HG02642 (cell line): ENCODE measurements at regions not wholly inside any gene's neighbourhood (a gene's known extent, or its start where the extent isn't known, plus 50 kb on each side); places are given as distances from the start of the nearest gene placed in this dataset.
"Not testable (repeated sequence)": the region's sequence is repeated elsewhere in the genome, so short reads cannot be mapped to it uniquely, and the experiment has no call there.

Experiments
- ATAC-seq: cut with Tn5 transposase; IDR thresholded peaks from one replicate; pipeline ENCODE4 v1.9.1; 2021; ENCODE audit warnings: mild to moderate bottlenecking; ENCODE audit not compliant: unreplicated experiment, poor library complexity

DNA sequence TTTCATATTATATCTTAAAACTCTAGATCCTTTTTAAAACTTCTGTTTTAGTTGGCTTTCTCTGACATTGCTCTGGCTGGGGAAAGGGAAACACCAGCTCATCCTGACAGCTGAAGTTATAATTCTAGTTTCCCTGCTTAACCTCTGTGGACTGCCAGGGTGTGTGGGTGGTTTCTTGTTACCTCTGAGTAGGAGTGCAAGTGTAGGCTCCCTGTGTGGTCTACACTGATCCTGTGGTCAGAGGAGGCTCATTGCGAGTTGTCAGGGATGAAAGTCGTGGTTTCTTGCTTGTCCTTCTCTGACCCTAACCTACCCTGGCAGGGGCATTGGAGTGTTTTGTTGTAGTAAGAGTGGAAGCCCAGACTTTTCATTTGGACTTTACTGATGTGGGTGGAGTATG, 221.0 kb downstream of the UTP18 start:
- ATAC-seq = no peak

DNA sequence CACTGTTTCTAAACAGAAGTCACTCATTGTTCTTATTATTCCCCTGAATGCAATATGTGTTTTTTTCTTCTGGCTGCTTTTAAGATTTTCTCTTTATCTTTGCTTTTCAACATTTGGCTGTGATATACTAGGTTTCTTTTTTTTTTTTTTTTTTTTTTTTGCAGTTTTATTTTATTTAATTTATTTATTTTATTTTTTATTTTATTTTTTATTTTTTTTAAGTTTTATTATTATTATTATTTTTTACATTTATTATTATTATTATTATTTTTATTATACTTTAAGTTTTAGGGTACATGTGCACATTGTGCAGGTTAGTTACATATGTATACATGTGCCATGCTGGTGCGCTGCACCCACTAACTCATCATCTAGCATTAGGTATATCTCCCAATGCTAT, 221.9 kb downstream of the UTP18 start:
- not testable (repeated sequence) for ATAC-seq

DNA sequence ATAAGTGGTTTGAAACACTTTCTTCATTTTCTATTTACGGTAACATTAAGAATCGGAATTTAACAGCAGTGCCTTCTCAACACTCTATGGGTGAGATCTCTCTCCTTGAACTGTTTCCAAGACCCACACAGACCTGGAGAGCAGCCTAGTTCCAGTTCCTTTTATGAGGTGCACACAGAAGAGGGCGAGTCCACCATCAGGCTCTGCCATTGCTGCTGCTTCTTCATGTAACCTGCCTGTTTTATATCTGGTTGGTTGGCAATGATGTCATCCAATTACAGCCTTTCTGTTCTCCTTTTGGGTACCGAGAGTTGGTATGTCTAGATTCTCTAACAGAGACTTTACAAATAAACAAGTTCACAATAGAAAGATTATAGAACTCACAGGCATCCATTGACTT, 225.7 kb downstream of the UTP18 start:
- no peak for ATAC-seq

- no peak for ATAC-seq
Observed at GRCh38 chr17:51486885-51487520, 226.7 kb downstream of the UTP18 start.

DNA sequence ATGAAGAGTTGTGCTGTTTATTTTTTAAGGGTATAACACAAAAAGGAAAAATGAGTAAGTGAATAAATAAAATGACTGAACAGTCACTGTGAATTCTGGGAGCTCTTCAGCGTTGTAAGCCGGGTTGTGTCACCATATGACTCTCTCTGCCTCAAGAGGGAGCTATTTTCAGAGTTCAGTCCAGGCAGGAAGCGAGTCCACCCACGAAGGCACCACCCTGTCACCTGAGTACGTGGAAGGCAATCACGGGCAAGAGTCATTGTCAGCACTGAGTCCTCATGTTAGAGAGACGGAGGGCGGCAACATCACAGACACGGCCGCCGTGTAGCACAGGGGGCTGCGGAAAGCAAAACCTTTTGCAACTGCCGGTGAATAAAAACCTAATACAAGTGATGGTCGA, 227.6 kb downstream of the UTP18 start:
- no peak for ATAC-seq

GRCh38 chr17:51491416-51491815, 231.1 kb downstream of the UTP18 start:
- no peak for ATAC-seq

- no peak for ATAC-seq
Observed at GRCh38 chr17:51493206-51493605, 232.9 kb downstream of the UTP18 start.

DNA sequence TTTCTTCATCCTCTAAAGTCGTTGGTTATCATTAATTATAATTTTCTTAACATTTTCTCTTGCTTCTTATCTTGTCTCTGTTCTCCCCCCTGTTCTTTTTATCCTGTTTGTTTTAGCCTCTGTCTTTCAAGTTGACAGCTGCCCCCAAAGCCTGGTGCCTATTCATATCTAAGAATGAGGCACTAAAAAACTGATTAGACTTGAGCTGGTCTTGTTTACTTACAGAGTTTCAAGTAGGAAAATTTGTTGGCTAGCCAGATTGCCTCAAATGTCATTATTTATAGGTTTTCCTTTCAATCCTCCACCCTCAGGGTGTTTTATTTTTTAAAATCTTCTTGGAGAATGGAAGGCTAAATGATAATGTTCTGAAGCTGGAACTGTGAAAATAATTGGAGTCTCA, 236.0 kb downstream of the UTP18 start:
- ATAC-seq = no peak

GRCh38 chr17:51499897-51500296, 239.6 kb downstream of the UTP18 start:
- no peak for ATAC-seq

DNA sequence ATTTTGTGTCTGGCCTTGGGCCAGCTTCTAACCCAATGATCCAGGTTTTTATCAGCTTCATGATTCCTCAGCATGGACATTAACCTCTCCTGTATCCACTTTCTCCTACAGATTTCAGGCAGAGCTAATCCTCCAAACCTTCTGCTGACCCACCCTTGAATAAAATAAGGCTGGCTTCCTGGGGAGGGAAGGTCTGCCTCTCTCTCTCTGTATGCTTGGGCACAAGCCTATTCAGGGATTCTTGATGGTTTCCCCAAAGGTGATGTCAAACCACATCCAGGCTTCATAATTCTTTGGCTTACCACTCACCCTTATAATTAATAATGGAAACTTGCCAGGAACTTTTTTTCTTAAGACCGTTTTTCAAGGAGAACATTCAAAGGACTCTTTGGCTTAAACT, 240.1 kb downstream of the UTP18 start:
- ATAC-seq = no peak

- no peak for ATAC-seq
Observed at GRCh38 chr17:51505450-51505849, 245.1 kb downstream of the UTP18 start.

DNA sequence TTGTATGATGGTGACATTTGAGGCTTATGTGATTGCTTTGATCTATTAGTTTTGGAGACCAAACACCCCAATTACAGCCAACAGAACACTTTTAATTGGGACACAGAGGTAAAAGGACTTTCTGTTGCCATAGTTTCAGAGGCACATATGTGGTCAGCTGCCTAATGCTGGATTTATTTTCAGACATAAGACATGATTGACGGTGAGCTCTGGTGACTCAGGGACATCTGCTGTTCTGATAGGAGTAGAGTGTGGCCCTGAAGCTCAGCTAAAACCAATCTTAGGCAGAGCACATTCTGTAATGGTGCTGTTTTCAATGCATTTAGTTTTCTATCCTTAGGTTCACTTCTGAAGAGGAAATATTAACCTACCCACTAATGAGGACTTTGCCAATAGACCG, 247.1 kb downstream of the UTP18 start:
- no peak for ATAC-seq

DNA sequence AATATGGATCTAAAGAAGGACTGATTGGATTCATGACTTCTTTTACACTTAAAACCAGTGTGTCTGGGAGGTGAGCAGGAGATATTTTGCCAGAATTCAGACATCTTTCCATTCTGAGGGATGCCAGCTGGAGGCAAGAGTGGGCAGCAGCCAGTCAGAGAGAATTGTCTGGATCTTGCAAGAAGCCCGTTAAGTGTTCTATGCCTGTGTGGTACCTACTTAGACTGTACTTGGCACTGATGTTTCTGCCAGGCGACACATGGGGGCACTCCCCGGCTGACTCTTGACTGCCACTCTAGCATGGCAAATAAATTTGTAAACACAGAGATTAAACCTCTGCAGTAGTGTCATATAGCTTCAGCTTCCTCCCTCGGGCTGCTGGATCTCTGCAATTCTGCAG, 247.7 kb downstream of the UTP18 start:
- no peak for ATAC-seq

GRCh38 chr17:51510940-51511339, 250.6 kb downstream of the UTP18 start:
- ATAC-seq = no peak

DNA sequence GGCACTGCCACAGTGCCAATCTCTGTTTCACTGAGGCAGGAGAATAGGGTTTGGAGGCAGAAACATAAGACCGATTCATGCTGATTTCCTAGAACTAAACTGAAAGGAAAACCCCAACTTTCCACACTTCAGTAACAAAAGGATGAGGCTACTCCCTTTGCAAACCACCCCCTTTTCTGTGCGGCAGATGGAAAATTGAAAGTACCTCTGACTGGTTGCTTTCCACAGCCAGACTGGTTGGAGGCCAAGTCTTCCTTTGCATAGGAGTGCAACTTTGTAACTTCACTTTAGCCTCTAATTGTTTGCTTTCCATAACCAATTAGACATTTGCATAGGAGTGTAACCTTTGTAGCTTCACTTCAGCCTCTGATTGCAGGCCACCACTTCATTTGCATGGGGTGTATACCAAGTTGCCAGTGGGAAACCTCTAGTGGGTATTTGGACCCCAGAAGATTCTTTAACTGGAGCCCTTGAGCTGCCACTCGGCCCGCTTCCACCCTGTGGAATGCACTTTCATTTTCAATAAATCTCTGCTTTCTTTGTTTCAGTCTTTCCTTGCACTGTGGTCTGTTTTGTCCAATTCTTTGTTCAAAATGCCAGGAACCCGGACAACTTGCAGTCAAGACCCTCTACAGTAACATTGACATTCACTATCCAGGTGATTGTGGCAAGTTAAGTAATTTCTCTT, 252.0 kb downstream of the UTP18 start:
- ATAC-seq = no peak

GRCh38 chr17:51516924-51517323, 256.6 kb downstream of the UTP18 start:
- no peak for ATAC-seq

- no peak for ATAC-seq
Observed at GRCh38 chr17:51524524-51524923, 264.2 kb downstream of the UTP18 start.

DNA sequence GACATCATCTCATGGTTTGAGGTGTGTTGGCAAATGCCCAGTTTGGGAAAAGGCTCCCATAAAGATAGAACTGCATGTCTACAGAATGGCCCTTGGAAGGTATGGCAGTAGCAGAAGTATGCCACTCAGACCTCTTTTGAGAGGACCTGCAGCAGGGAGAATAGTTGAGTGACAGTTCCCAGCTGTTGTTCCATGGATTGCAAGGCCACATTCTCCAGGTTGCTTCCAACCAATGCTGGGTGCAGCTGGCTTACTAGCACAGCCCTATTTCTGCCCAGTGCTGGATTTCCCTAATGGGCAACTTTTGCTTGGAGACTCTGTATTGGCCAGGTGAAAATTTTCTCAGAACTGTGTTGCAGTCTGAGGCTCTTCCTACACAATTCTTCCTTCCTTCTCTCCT, 266.2 kb downstream of the UTP18 start:
- ATAC-seq = no peak

- no peak for ATAC-seq
Observed at GRCh38 chr17:51527225-51527982, 267.1 kb downstream of the UTP18 start.

GRCh38 chr17:51528111-51528510, 267.8 kb downstream of the UTP18 start:
- ATAC-seq = no peak

- ATAC-seq = no peak
Observed at GRCh38 chr17:51533219-51533618, 272.9 kb downstream of the UTP18 start.

GRCh38 chr17:51533821-51534220, 273.5 kb downstream of the UTP18 start:
- ATAC-seq = no peak
